Vagina (tissue), 2 donors: ENCODE measurements at regions not wholly inside any gene's neighbourhood (a gene's known extent, or its start where the extent isn't known, plus 50 kb on each side); places are given as distances from the start of the nearest gene placed in this dataset.

Experiments used
- CTCF ChIP-seq, 3 experiments: fragments of 450-650 bp in 2 of 3; fragments of 200-600 bp in 1 of 3; sonication (generic) in 1 of 3; IDR thresholded peaks; one replicate each; pipeline ENCODE4 v1.5.1; 2017 to 2019; ENCODE audit warnings: antibody characterized with exemption in 3 of 3, mild to moderate bottlenecking in 2 of 3, moderate library complexity in 2 of 3
- POLR2A ChIP-seq, 2 donors: fragments of 450-650 bp; IDR thresholded peaks; one replicate each; pipeline ENCODE4 v1.6.1; 2017; ENCODE audit warnings: antibody characterized with exemption in 2 of 2, mild to moderate bottlenecking in 2 of 2, moderate library complexity in 2 of 2

- TF ChIP-seq CTCF (IDR thresholded peaks at IDR 0.05) (no peak), POLR2A (IDR thresholded peaks at IDR 0.05) (no peak)
Measured at GRCh38 chr18:57921708-57922107, 118.6 kb upstream of the ATP8B1 start.
